OCI-LY7 (cell line): ENCODE measurements at regions not wholly inside any gene's neighbourhood (a gene's known extent, or its start where the extent isn't known, plus 50 kb on each side); places are given as distances from the start of the nearest gene placed in this dataset.

ENCODE experiments used
- EZH2phosphoT487 ChIP-seq: fragments of 200-600 bp; sonication (generic); IDR thresholded peaks from 2 replicates; pipeline ENCODE4 v1.6.1; 2018; ENCODE audit warnings: low read depth, borderline replicate concordance, mild to moderate bottlenecking, mixed run types, antibody characterized with exemption, low read length, moderate library complexity, mixed read lengths
- TF ChIP-seq, protein P1 (sequence below): fragments of 200-600 bp; sonication (generic); conservative IDR thresholded peaks from 2 replicates; pipeline ENCODE4 v1.5.1; 2014; ENCODE audit warnings: mild to moderate bottlenecking, antibody characterized with exemption, low read length, moderate library complexity, mixed read lengths

DNA sequence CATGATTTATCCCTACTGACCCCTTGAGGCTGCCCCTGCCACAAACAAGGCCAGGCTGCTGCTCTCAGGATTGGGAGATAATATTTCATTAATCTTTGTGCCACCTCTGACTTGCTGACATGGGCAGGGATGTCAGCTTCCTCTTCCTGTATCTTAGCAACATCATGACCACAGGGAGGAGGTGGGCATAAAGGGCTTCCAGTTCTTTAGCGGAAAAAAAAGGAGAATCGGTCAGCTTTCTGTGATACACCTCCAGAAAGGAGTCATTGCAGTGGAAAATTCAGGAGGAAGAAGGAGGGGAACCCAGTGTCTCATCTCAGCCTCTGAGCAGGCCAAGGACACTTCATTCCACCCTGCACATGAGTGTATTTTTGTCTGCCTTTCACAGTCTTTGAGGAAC lies 206.8 kb upstream of the SDK2 start:
- TF ChIP-seq, protein P1, sequence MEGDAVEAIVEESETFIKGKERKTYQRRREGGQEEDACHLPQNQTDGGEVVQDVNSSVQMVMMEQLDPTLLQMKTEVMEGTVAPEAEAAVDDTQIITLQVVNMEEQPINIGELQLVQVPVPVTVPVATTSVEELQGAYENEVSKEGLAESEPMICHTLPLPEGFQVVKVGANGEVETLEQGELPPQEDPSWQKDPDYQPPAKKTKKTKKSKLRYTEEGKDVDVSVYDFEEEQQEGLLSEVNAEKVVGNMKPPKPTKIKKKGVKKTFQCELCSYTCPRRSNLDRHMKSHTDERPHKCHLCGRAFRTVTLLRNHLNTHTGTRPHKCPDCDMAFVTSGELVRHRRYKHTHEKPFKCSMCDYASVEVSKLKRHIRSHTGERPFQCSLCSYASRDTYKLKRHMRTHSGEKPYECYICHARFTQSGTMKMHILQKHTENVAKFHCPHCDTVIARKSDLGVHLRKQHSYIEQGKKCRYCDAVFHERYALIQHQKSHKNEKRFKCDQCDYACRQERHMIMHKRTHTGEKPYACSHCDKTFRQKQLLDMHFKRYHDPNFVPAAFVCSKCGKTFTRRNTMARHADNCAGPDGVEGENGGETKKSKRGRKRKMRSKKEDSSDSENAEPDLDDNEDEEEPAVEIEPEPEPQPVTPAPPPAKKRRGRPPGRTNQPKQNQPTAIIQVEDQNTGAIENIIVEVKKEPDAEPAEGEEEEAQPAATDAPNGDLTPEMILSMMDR = no peak
- no peak for TF ChIP-seq EZH2phosphoT487
